Liver (tissue), 8 donors: ENCODE measurements at regions not wholly inside any gene's neighbourhood (a gene's known extent, or its start where the extent isn't known, plus 50 kb on each side); places are given as distances from the start of the nearest gene placed in this dataset.

Experiments
- DNase-seq: peaks from one replicate; pipeline ENCODE4 v3.0.0-alpha.2; 2017; ENCODE audit warnings: low spot score
- H3K27ac ChIP-seq, 2 donors: one replicate each; pipeline ENCODE4 v1.7.0; 2013; ENCODE audit warnings: inconsistent platforms in 2 of 2, low read length in 2 of 2, control low read depth in 1 of 2, low read depth in 1 of 2, mild to moderate bottlenecking in 1 of 2
- H3K27me3 ChIP-seq, 4 donors: one replicate each; pipeline versions ENCODE4 v1.6.1 to v1.7.0; 2013; ENCODE audit warnings: low read length in 3 of 4, inconsistent platforms in 1 of 4, mild to moderate bottlenecking in 1 of 4, moderate library complexity in 1 of 4; ENCODE audit not compliant: control insufficient read depth in 4 of 4, insufficient read depth in 4 of 4
- H3K36me3 ChIP-seq, 4 donors: one replicate each; pipeline versions ENCODE4 v1.6.1 to v1.7.0; 2013; ENCODE audit warnings: low read length in 3 of 4, mild to moderate bottlenecking in 3 of 4, low read depth in 1 of 4, moderate library complexity in 1 of 4; ENCODE audit not compliant: control insufficient read depth in 4 of 4, insufficient read depth in 3 of 4
- H3K4me1 ChIP-seq, 4 donors: one replicate each; pipeline versions ENCODE4 v1.6.1 to v1.7.0; 2013; ENCODE audit warnings: low read length in 3 of 4, mild to moderate bottlenecking in 3 of 4, moderate library complexity in 1 of 4; ENCODE audit not compliant: control insufficient read depth in 4 of 4, insufficient read depth in 4 of 4
- H3K4me3 ChIP-seq, 3 donors: one replicate each; pipeline versions ENCODE4 v1.6.1 to v1.7.0; 2013; ENCODE audit warnings: low read length in 3 of 3, control low read depth in 1 of 3, low read depth in 1 of 3, mild to moderate bottlenecking in 1 of 3
- H3K9ac ChIP-seq, 2 donors: one replicate each; pipeline ENCODE4 v1.7.0; 2013; ENCODE audit warnings: low read length in 2 of 2, mild to moderate bottlenecking in 2 of 2, moderate library complexity in 2 of 2, control low read depth in 1 of 2, low read depth in 1 of 2
- H3K9me3 ChIP-seq, 4 donors: one replicate each; pipeline versions ENCODE4 v1.6.1 to v1.7.0; 2013; ENCODE audit warnings: low read length in 3 of 4; ENCODE audit not compliant: control insufficient read depth in 4 of 4
- EGR1 ChIP-seq, 2 donors: IDR thresholded peaks; 2 replicates each; pipeline ENCODE4 v1.6.1; 2016 to 2018; ENCODE audit warnings: antibody characterized with exemption in 2 of 2, low read depth in 2 of 2
- FOXA1 ChIP-seq: IDR thresholded peaks from 2 replicates; pipeline ENCODE4 v1.6.1; 2016; ENCODE audit warnings: antibody characterized with exemption
- GABPA ChIP-seq, 2 donors: IDR thresholded peaks in 1 of 2; conservative IDR thresholded peaks in 1 of 2; 2 replicates each; pipeline ENCODE4 v1.6.1; 2016; ENCODE audit warnings: antibody characterized with exemption in 2 of 2, mild to moderate bottlenecking in 1 of 2, moderate library complexity in 1 of 2
- HNF4A ChIP-seq, 2 donors: conservative IDR thresholded peaks; 2 replicates each; pipeline ENCODE4 v1.6.1; 2016; ENCODE audit warnings: antibody characterized with exemption in 2 of 2, mild to moderate bottlenecking in 2 of 2
- HNF4G ChIP-seq: IDR thresholded peaks from 2 replicates; pipeline ENCODE4 v1.6.1; 2016; ENCODE audit warnings: antibody characterized with exemption
- JUND ChIP-seq, 2 donors: IDR thresholded peaks; 2 replicates each; pipeline ENCODE4 v1.6.1; 2016; ENCODE audit warnings: antibody characterized with exemption in 2 of 2
- NR2F2 ChIP-seq: IDR thresholded peaks from 2 replicates; pipeline ENCODE4 v1.6.1; 2016; ENCODE audit warnings: antibody characterized with exemption
- RAD21 ChIP-seq, 2 donors: IDR thresholded peaks; 2 replicates each; pipeline ENCODE4 v1.6.1; 2016; ENCODE audit warnings: antibody characterized with exemption in 2 of 2, mild to moderate bottlenecking in 2 of 2
- RXRA ChIP-seq, 2 donors: IDR thresholded peaks; 2 replicates each; pipeline ENCODE4 v1.6.1; 2017 to 2018; ENCODE audit warnings: antibody characterized with exemption in 2 of 2, mild to moderate bottlenecking in 1 of 2
- SP1 ChIP-seq: IDR thresholded peaks from 2 replicates; pipeline ENCODE4 v1.6.1; 2018; ENCODE audit warnings: antibody characterized with exemption, mild to moderate bottlenecking
- TAF1 ChIP-seq: conservative IDR thresholded peaks from 2 replicates; pipeline ENCODE4 v1.6.1; 2016; ENCODE audit warnings: antibody characterized with exemption, mild to moderate bottlenecking
- YY1 ChIP-seq: IDR thresholded peaks from 2 replicates; pipeline ENCODE4 v1.6.1; 2016; ENCODE audit warnings: antibody characterized with exemption, mild to moderate bottlenecking
- WGBS: extraction: QIAGEN DNeasy Blood & Tissue Kit; methylation state at CpG from one replicate; pipeline ENCODE4 v1.1.7; 2013; 5-methylcytosine and 5-hydroxymethylcytosine counted together
- TF ChIP-seq, protein P1 (sequence below): IDR thresholded peaks from 2 replicates; pipeline ENCODE4 v1.6.1; 2016; ENCODE audit warnings: antibody characterized with exemption
- TF ChIP-seq, protein P2 (sequence below): IDR thresholded peaks from 2 replicates; pipeline ENCODE4 v1.6.1; 2016; ENCODE audit warnings: antibody characterized with exemption, mild to moderate bottlenecking
- TF ChIP-seq, protein P3 (sequence below): IDR thresholded peaks from 2 replicates; pipeline ENCODE4 v1.6.1; 2016; ENCODE audit warnings: antibody characterized with exemption
- TF ChIP-seq, protein P4 (sequence below): fragments of 150-350 bp; IDR thresholded peaks from 2 replicates; pipeline ENCODE4 v1.5.1; 2017; ENCODE audit warnings: improper control_type of control experiment, low read depth, low read length; ENCODE audit not compliant: missing input control
- TF ChIP-seq, protein P5 (sequence below): IDR thresholded peaks from 2 replicates; pipeline ENCODE4 v1.6.1; 2016; ENCODE audit warnings: antibody characterized with exemption
- donor health status: healthy.
- donor health status: healthy.
- donor health status: healthy.
- donor health status: healthy.
- donor health status: healthy.

DNA sequence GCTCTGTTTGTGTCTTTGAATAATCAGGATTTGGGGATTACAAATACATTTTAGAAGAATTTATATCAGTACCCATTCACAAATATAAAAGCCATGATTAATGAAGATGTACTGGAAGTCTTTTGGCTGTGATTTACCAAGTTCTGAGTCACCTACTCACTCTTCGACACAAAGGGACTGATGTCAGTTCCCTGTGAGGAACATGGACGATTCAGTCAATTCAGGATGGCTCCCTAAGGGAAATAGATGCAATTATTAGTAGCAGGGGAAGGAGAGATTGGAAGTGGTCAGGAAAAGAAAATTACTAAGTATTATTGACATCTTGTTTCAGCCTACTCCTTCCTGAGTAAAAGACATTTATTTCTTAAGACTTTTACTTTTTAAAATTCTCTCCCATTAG lies 550.7 kb upstream of the SLIT2 start:
- H3K36me3 ChIP-seq = no peaks in the 10 kb centered on the region
- no peak for DNase-seq
- no peak overlapping the region for H3K9ac ChIP-seq
- peaks cover 0 to 3% (median 0%) of the 10 kb centered on the region in 4 donors for H3K9me3 ChIP-seq
- H3K27ac ChIP-seq = no peak overlapping the region
- H3K4me3 ChIP-seq = no peak overlapping the region
- no peaks in the 10 kb centered on the region for H3K4me1 ChIP-seq
- no peaks in the 10 kb centered on the region for H3K27me3 ChIP-seq
- 45% methylated on average over 2 of the region's 2 CpGs for WGBS
- no peak for TF ChIP-seq GABPA (IDR thresholded peaks at IDR 0.05 in 1 of 2, conservative IDR thresholded peaks at IDR 0.05 in 1 of 2)
- TF ChIP-seq, protein P1, sequence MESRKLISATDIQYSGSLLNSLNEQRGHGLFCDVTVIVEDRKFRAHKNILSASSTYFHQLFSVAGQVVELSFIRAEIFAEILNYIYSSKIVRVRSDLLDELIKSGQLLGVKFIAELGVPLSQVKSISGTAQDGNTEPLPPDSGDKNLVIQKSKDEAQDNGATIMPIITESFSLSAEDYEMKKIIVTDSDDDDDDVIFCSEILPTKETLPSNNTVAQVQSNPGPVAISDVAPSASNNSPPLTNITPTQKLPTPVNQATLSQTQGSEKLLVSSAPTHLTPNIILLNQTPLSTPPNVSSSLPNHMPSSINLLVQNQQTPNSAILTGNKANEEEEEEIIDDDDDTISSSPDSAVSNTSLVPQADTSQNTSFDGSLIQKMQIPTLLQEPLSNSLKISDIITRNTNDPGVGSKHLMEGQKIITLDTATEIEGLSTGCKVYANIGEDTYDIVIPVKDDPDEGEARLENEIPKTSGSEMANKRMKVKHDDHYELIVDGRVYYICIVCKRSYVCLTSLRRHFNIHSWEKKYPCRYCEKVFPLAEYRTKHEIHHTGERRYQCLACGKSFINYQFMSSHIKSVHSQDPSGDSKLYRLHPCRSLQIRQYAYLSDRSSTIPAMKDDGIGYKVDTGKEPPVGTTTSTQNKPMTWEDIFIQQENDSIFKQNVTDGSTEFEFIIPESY = no peak
- no peak for TF ChIP-seq TAF1

DNA sequence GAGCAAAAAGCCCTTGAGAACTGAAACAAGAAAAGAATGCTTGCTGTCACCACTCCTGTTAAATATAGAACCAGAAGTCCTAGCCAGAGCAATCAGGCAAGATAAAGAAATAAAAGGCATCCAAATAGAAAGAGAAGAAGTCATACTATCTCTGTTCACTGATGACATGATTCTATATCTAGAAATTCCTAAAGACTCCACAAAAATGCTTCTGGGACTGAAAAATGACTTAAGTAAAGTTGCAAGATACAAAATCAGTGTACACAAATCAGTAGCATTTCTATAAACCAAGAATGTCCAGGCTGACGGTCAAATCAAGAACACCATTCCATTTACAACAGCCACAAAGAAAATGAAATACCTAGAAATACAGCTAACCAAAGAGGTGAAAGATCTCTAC lies 552.7 kb upstream of the SLIT2 start:
- Histone ChIP-seq H3K9ac (no peak overlapping the region), H3K4me1 (no peaks in the 10 kb centered on the region), H3K36me3 (no peaks in the 10 kb centered on the region), H3K27me3 (no peaks in the 10 kb centered on the region), H3K27ac (no peak overlapping the region), H3K9me3 (peaks cover 0 to 3% (median 0%) of the 10 kb centered on the region in 4 donors), H3K4me3 (no peak overlapping the region)
- 94% methylated on average over 1 of the region's 1 CpG for WGBS
- TF ChIP-seq, protein P2, sequence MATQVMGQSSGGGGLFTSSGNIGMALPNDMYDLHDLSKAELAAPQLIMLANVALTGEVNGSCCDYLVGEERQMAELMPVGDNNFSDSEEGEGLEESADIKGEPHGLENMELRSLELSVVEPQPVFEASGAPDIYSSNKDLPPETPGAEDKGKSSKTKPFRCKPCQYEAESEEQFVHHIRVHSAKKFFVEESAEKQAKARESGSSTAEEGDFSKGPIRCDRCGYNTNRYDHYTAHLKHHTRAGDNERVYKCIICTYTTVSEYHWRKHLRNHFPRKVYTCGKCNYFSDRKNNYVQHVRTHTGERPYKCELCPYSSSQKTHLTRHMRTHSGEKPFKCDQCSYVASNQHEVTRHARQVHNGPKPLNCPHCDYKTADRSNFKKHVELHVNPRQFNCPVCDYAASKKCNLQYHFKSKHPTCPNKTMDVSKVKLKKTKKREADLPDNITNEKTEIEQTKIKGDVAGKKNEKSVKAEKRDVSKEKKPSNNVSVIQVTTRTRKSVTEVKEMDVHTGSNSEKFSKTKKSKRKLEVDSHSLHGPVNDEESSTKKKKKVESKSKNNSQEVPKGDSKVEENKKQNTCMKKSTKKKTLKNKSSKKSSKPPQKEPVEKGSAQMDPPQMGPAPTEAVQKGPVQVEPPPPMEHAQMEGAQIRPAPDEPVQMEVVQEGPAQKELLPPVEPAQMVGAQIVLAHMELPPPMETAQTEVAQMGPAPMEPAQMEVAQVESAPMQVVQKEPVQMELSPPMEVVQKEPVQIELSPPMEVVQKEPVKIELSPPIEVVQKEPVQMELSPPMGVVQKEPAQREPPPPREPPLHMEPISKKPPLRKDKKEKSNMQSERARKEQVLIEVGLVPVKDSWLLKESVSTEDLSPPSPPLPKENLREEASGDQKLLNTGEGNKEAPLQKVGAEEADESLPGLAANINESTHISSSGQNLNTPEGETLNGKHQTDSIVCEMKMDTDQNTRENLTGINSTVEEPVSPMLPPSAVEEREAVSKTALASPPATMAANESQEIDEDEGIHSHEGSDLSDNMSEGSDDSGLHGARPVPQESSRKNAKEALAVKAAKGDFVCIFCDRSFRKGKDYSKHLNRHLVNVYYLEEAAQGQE = no peak
- no peak for TF ChIP-seq FOXA1
- no peak for TF ChIP-seq SP1
- TF ChIP-seq TAF1 = no peak
- TF ChIP-seq, protein P3, sequence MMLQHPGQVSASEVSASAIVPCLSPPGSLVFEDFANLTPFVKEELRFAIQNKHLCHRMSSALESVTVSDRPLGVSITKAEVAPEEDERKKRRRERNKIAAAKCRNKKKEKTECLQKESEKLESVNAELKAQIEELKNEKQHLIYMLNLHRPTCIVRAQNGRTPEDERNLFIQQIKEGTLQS = no peak
- no peak for TF ChIP-seq RXRA (IDR thresholded peaks at IDR 0.05)
- TF ChIP-seq HNF4G = no peak
- no peak for TF ChIP-seq HNF4A (conservative IDR thresholded peaks at IDR 0.05)
- TF ChIP-seq, protein P4, sequence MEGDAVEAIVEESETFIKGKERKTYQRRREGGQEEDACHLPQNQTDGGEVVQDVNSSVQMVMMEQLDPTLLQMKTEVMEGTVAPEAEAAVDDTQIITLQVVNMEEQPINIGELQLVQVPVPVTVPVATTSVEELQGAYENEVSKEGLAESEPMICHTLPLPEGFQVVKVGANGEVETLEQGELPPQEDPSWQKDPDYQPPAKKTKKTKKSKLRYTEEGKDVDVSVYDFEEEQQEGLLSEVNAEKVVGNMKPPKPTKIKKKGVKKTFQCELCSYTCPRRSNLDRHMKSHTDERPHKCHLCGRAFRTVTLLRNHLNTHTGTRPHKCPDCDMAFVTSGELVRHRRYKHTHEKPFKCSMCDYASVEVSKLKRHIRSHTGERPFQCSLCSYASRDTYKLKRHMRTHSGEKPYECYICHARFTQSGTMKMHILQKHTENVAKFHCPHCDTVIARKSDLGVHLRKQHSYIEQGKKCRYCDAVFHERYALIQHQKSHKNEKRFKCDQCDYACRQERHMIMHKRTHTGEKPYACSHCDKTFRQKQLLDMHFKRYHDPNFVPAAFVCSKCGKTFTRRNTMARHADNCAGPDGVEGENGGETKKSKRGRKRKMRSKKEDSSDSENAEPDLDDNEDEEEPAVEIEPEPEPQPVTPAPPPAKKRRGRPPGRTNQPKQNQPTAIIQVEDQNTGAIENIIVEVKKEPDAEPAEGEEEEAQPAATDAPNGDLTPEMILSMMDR = no peak
- TF ChIP-seq NR2F2 = no peak
- TF ChIP-seq EGR1 (IDR thresholded peaks at IDR 0.05; ENCODE audit: low read depth in 2 of 2) = no peak
- TF ChIP-seq YY1 = no peak
- no peak for TF ChIP-seq RAD21 (IDR thresholded peaks at IDR 0.05)
- TF ChIP-seq JUND (IDR thresholded peaks at IDR 0.05) = no peak
- TF ChIP-seq, protein P1 = no peak
- TF ChIP-seq, protein P5, sequence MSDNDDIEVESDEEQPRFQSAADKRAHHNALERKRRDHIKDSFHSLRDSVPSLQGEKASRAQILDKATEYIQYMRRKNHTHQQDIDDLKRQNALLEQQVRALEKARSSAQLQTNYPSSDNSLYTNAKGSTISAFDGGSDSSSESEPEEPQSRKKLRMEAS = no peak
- DNase-seq = no peak
